Caco-2 (cell line): ENCODE measurements at regions not wholly inside any gene's neighbourhood (a gene's known extent, or its start where the extent isn't known, plus 50 kb on each side); places are given as distances from the start of the nearest gene placed in this dataset.

Experiments
- BruUV-seq: library from RNA; stranded (reverse); fragments of 400-500 nt; replicated peaks from 2 replicates; lab custom pipeline; 2021; lab: Mats Ljungman, UMichigan
- CTCF ChIA-PET: fragments of 300-600 bp; sonication (Branson Sonifier 250); formaldehyde crosslinking; loops from one replicate; lab custom pipeline; 2022; ENCODE audit warnings: antibody characterized with exemption; lab: Charles Lee
- POLR2A ChIA-PET: fragments of 300-600 bp; sonication (Branson Sonifier 250); formaldehyde crosslinking; loops from one replicate; lab custom pipeline; 2022; ENCODE audit warnings: antibody characterized with exemption; lab: Charles Lee
- DNase-seq, 2 experiments: peaks; one replicate each; pipeline versions ENCODE4 v3.0.0 to v3.0.0-alpha.2; 2020 to 2022
- H3K27me3 ChIP-seq: replicated peaks from 2 replicates; pipeline ENCODE4 v1.6.0; 2011; ENCODE audit warnings: low read length; ENCODE audit not compliant: control insufficient read depth, insufficient read depth
- H3K36me3 ChIP-seq: 2 replicates; pipeline ENCODE4 v1.5.1; 2011; ENCODE audit warnings: low read length; ENCODE audit not compliant: control insufficient read depth, insufficient read depth
- H3K4me1 ChIP-seq: fragments of 250-450 bp; sonication (Bioruptor Pico); 2 replicates; pipeline ENCODE4 v1.5.1; 2020; ENCODE audit warnings: mild to moderate bottlenecking
- H3K4me3 ChIP-seq: 2 replicates; pipeline ENCODE4 v1.5.1; 2011; ENCODE audit warnings: low read depth, mild to moderate bottlenecking, control low read depth, low read length
- H3K9me3 ChIP-seq: fragments of 250-450 bp; sonication (Bioruptor Pico); 2 replicates; pipeline ENCODE4 v1.5.1; 2020; ENCODE audit warnings: mild to moderate bottlenecking, moderate library complexity
- H3K27ac Mint-ChIP-seq: one replicate; pipeline ENCODE4 v1.8.0; 2022; ENCODE audit warnings: mixed read lengths; ENCODE audit not compliant: unreplicated experiment
- H3K27me3 Mint-ChIP-seq: one replicate; pipeline ENCODE4 v1.8.0; 2022; ENCODE audit warnings: mixed read lengths; ENCODE audit not compliant: insufficient read depth, unreplicated experiment
- H3K36me3 Mint-ChIP-seq: one replicate; pipeline ENCODE4 v1.8.0; 2022; ENCODE audit warnings: mild to moderate bottlenecking, mixed read lengths; ENCODE audit not compliant: insufficient read depth, unreplicated experiment
- H3K4me1 Mint-ChIP-seq: one replicate; pipeline ENCODE4 v1.8.0; 2022; ENCODE audit warnings: low read depth, mixed read lengths; ENCODE audit not compliant: unreplicated experiment
- H3K4me3 Mint-ChIP-seq: one replicate; pipeline ENCODE4 v1.8.0; 2022; ENCODE audit warnings: mild to moderate bottlenecking, moderate library complexity, mixed read lengths; ENCODE audit not compliant: unreplicated experiment
- H3K9me3 Mint-ChIP-seq: one replicate; pipeline ENCODE4 v1.8.0; 2022; ENCODE audit warnings: mixed read lengths; ENCODE audit not compliant: unreplicated experiment
- intact Hi-C: fragments of 100-400 bp; cut with micrococcal nuclease; formaldehyde crosslinking; loops from one replicate; pipeline ENCODE4 v1.10.0; 2022; ENCODE audit not compliant: unreplicated experiment
- TF ChIP-seq, protein P1 (sequence below), 2 experiments: fragments of 200-600 bp in 1 of 2; IDR thresholded peaks; 1 replicate in 1 of 2; 2 replicates in 1 of 2; pipeline versions ENCODE4 v1.5.1 to v1.8.0; 2011 to 2022; ENCODE audit warnings: antibody characterized with exemption in 1 of 2, control low read depth in 1 of 2, inconsistent platforms in 1 of 2, low read depth in 1 of 2, low read length in 1 of 2, mild to moderate bottlenecking in 1 of 2, moderate library complexity in 1 of 2; ENCODE audit not compliant: insufficient read depth in 1 of 2, severe bottlenecking in 1 of 2, unreplicated experiment in 1 of 2

DNA sequence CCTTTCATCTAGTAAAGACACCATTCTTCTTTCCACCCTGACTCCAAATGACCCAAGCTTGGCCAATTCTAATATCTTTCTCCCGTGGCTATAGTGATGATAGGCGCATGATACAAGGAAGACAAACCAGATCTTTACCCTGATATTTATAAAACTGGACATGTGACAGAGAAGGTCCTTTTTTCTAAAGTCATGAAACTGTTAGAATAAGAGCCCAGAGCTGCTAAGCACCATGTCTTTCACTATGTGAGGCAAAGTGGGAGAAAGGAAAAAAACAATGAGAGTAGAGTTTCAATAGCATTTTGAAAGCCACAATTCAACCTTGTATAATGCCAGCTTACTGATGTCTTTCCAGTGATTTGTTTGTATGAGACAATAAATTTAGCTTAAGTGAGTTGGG is 212.4 kb downstream of the RASSF9 start:
- intact Hi-C loops = no loop called here
- Histone ChIP-seq H3K4me3 (no peak overlapping the region), H3K4me1 (0 out of 2 replicates have a peak, but pooled peaks cover 6% of the 10 kb centered on the region), H3K36me3 (no peaks in the 10 kb centered on the region), H3K9me3 (no peaks in the 10 kb centered on the region), H3K27me3 (no peaks in the 10 kb centered on the region)
- ChIA-PET POLR2A (no interaction called here), CTCF (no interaction called here)
- H3K36me3 Mint-ChIP-seq = no peaks in the 10 kb centered on the region
- H3K4me3 Mint-ChIP-seq = no peak overlapping the region
- H3K9me3 Mint-ChIP-seq = peaks cover 7% of the 10 kb centered on the region
- no peak overlapping the region for H3K27ac Mint-ChIP-seq
- peaks cover 8% of the 10 kb centered on the region for H3K4me1 Mint-ChIP-seq
- no peak for DNase-seq
- TF ChIP-seq, protein P1, sequence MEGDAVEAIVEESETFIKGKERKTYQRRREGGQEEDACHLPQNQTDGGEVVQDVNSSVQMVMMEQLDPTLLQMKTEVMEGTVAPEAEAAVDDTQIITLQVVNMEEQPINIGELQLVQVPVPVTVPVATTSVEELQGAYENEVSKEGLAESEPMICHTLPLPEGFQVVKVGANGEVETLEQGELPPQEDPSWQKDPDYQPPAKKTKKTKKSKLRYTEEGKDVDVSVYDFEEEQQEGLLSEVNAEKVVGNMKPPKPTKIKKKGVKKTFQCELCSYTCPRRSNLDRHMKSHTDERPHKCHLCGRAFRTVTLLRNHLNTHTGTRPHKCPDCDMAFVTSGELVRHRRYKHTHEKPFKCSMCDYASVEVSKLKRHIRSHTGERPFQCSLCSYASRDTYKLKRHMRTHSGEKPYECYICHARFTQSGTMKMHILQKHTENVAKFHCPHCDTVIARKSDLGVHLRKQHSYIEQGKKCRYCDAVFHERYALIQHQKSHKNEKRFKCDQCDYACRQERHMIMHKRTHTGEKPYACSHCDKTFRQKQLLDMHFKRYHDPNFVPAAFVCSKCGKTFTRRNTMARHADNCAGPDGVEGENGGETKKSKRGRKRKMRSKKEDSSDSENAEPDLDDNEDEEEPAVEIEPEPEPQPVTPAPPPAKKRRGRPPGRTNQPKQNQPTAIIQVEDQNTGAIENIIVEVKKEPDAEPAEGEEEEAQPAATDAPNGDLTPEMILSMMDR (IDR thresholded peaks at IDR 0.05; ENCODE audit: insufficient read depth in 1 of 2, low read depth in 1 of 2, low read length in 1 of 2, severe bottlenecking in 1 of 2, unreplicated experiment in 1 of 2) = no peak
- no TSS peak for BruUV-seq
- no peaks in the 10 kb centered on the region for H3K27me3 Mint-ChIP-seq

DNA sequence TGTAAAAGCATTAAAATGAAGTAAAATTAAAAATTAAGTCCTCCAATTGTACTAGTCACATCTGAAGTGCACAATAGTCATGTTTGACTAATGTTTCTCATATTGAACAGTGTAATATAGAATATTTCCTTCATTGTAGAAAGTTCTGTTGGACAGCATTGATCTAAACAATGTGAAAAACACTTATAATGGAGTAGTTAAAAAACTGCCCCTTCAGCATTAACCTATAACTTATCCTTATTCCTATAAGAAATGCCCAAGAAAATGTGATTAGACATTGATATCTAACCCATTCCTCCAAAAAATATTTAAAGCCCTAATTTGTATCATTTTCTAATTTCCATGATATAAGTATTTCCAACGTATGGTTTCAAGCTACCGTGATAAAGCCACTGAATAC is 210.7 kb downstream of the RASSF9 start:
- H3K4me1 ChIP-seq = 0 out of 2 replicates have a peak, but pooled peaks cover 6% of the 10 kb centered on the region
- no peaks in the 10 kb centered on the region for H3K27me3 ChIP-seq
- H3K36me3 Mint-ChIP-seq = no peaks in the 10 kb centered on the region
- DNase-seq = no peak
- intact Hi-C loops = no loop called here
- no peaks in the 10 kb centered on the region for H3K9me3 ChIP-seq
- no peak overlapping the region for H3K27ac Mint-ChIP-seq
- H3K27me3 Mint-ChIP-seq = no peaks in the 10 kb centered on the region
- BruUV-seq = no TSS peak
- no peaks in the 10 kb centered on the region for H3K36me3 ChIP-seq
- H3K9me3 Mint-ChIP-seq = peaks cover 9% of the 10 kb centered on the region
- peaks cover 8% of the 10 kb centered on the region for H3K4me1 Mint-ChIP-seq
- POLR2A ChIA-PET = no interaction called here
- no peak overlapping the region for H3K4me3 ChIP-seq
- CTCF ChIA-PET = no interaction called here
- TF ChIP-seq, protein P1 (IDR thresholded peaks at IDR 0.05; ENCODE audit: insufficient read depth in 1 of 2, low read depth in 1 of 2, low read length in 1 of 2, severe bottlenecking in 1 of 2, unreplicated experiment in 1 of 2) = no peak
- no peak overlapping the region for H3K4me3 Mint-ChIP-seq

DNA sequence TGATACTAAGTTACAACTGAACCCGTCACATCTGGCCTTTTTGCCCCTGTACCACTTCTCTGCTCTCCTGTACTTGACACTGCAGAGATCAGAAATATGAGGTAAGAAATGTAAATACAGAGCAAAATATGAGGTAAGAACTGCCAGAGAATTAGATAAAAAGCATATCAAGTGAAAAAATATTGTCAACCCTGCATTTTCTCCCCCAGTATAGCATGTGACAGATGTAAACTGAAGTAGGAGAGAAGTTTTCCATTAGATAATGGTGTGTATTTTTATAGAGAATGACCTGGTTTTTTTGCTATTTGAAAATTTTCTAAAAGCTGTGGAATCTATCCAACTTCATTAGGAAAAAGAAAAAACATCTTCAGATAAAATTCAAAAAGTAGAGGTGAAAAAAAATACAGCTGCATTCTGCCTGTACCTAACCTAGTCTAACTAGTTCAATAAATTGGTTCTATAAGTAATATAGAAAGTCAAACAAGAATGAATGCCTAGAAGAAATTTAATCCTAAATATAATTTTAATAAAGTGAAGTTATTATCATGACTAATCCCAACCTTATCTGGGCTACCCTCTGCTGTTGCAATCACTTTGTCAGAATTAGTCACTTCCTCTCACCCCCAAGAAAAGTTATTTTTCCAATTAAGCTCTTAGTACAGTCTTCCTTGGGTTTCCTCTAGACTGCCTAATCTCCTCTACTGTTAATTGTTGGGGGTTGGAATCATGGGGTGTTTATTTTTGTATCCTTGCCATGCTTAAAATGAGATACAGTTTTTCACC is 210.0 kb downstream of the RASSF9 start:
- no peak for DNase-seq
- Histone ChIP-seq H3K9me3 (no peaks in the 10 kb centered on the region), H3K36me3 (no peaks in the 10 kb centered on the region), H3K27me3 (no peaks in the 10 kb centered on the region), H3K4me1 (0 out of 2 replicates have a peak, but pooled peaks cover 3% of the 10 kb centered on the region), H3K4me3 (no peak overlapping the region)
- H3K4me1 Mint-ChIP-seq = peaks cover 6% of the 10 kb centered on the region
- ChIA-PET POLR2A (no interaction called here), CTCF (no interaction called here)
- H3K9me3 Mint-ChIP-seq = peaks cover 9% of the 10 kb centered on the region
- TF ChIP-seq, protein P1 (IDR thresholded peaks at IDR 0.05; ENCODE audit: insufficient read depth in 1 of 2, low read depth in 1 of 2, low read length in 1 of 2, severe bottlenecking in 1 of 2, unreplicated experiment in 1 of 2) = no peak
- no peak overlapping the region for H3K4me3 Mint-ChIP-seq
- intact Hi-C loops = no loop called here
- no peaks in the 10 kb centered on the region for H3K27me3 Mint-ChIP-seq
- H3K27ac Mint-ChIP-seq = no peak overlapping the region
- no TSS peak for BruUV-seq
- H3K36me3 Mint-ChIP-seq = no peaks in the 10 kb centered on the region
